IPS-20b (cell line): ENCODE measurements at regions not wholly inside any gene's neighbourhood (a gene's known extent, or its start where the extent isn't known, plus 50 kb on each side); places are given as distances from the start of the nearest gene placed in this dataset.
"Not testable (repeated sequence)": the region's sequence is repeated elsewhere in the genome, so short reads cannot be mapped to it uniquely, and the experiment has no call there.

Experiments
- H3K27ac ChIP-seq: one replicate; pipeline ENCODE4 v1.5.1; 2013; ENCODE audit warnings: low read length
- H3K27me3 ChIP-seq: 2 replicates; pipeline ENCODE4 v1.6.1; 2013; ENCODE audit warnings: mild to moderate bottlenecking, low read length, inconsistent platforms; ENCODE audit not compliant: insufficient read depth
- H3K36me3 ChIP-seq: 2 replicates; pipeline ENCODE4 v1.6.1; 2013; ENCODE audit warnings: low read depth, mild to moderate bottlenecking, inconsistent platforms, low read length, moderate library complexity; ENCODE audit not compliant: insufficient read depth
- H3K4me1 ChIP-seq: 2 replicates; pipeline ENCODE4 v1.6.1; 2013; ENCODE audit warnings: mild to moderate bottlenecking, control low read depth, inconsistent platforms, low read length, moderate library complexity; ENCODE audit not compliant: insufficient read depth
- H3K4me3 ChIP-seq: 2 replicates; pipeline ENCODE4 v1.5.1; 2013; ENCODE audit warnings: mild to moderate bottlenecking, low read length, inconsistent platforms
- H3K9ac ChIP-seq: 2 replicates; pipeline ENCODE4 v1.6.1; 2013; ENCODE audit warnings: low read depth, mild to moderate bottlenecking, inconsistent platforms, low read length, moderate library complexity
- H3K9me3 ChIP-seq: 2 replicates; pipeline ENCODE4 v1.6.1; 2013; ENCODE audit warnings: mild to moderate bottlenecking, low read depth, low read length, inconsistent platforms; ENCODE audit not compliant: insufficient read depth

GRCh38 chr4:111435986-111436744, 709.1 kb upstream of the FAM241A start:
- Histone ChIP-seq H3K27me3 (no peaks in the 10 kb centered on the region), H3K9ac (no peak overlapping the region), H3K4me1 (no peaks in the 10 kb centered on the region), H3K27ac (no peak overlapping the region), H3K9me3 (no peaks in the 10 kb centered on the region), H3K4me3 (no peak overlapping the region), H3K36me3 (no peaks in the 10 kb centered on the region)

GRCh38 chr4:111441687-111442086, 703.6 kb upstream of the FAM241A start:
- Histone ChIP-seq H3K36me3 (no peaks in the 10 kb centered on the region), H3K27ac (no peak overlapping the region), H3K4me3 (no peak overlapping the region), H3K4me1 (no peaks in the 10 kb centered on the region), H3K27me3 (no peaks in the 10 kb centered on the region), H3K9me3 (no peaks in the 10 kb centered on the region), H3K9ac (no peak overlapping the region)

- H3K9ac ChIP-seq, H3K9me3 ChIP-seq, H3K27ac ChIP-seq, H3K36me3 ChIP-seq, H3K4me1 ChIP-seq, H3K4me3 ChIP-seq, H3K27me3 ChIP-seq: not testable (repeated sequence)
These were observed 700.4 kb upstream of the FAM241A start for GRCh38 chr4:111444836-111445235.

- Histone ChIP-seq H3K27me3 (no peaks in the 10 kb centered on the region), H3K27ac (no peak overlapping the region), H3K36me3 (no peaks in the 10 kb centered on the region), H3K9me3 (no peaks in the 10 kb centered on the region), H3K4me1 (no peaks in the 10 kb centered on the region), H3K4me3 (no peak overlapping the region), H3K9ac (no peak overlapping the region)
These were observed 695.6 kb upstream of the FAM241A start for GRCh38 chr4:111449657-111450056.

GRCh38 chr4:111450867-111451266, 694.4 kb upstream of the FAM241A start:
- Histone ChIP-seq H3K9me3 (no peaks in the 10 kb centered on the region), H3K4me3 (no peak overlapping the region), H3K4me1 (no peaks in the 10 kb centered on the region), H3K27me3 (no peaks in the 10 kb centered on the region), H3K36me3 (no peaks in the 10 kb centered on the region), H3K9ac (no peak overlapping the region), H3K27ac (no peak overlapping the region)

GRCh38 chr4:111453216-111453615, 692.0 kb upstream of the FAM241A start:
- H3K27ac ChIP-seq: no peak overlapping the region
- H3K36me3 ChIP-seq: no peaks in the 10 kb centered on the region
- H3K4me3 ChIP-seq: no peak overlapping the region
- no peaks in the 10 kb centered on the region for H3K27me3 ChIP-seq
- no peaks in the 10 kb centered on the region for H3K9me3 ChIP-seq
- H3K4me1 ChIP-seq: no peaks in the 10 kb centered on the region
- H3K9ac ChIP-seq: no peak overlapping the region

- H3K4me1 ChIP-seq: no peaks in the 10 kb centered on the region
- H3K9ac ChIP-seq: no peak overlapping the region
- no peak overlapping the region for H3K27ac ChIP-seq
- no peaks in the 10 kb centered on the region for H3K27me3 ChIP-seq
- H3K36me3 ChIP-seq: no peaks in the 10 kb centered on the region
- no peaks in the 10 kb centered on the region for H3K9me3 ChIP-seq
- H3K4me3 ChIP-seq: no peak overlapping the region
These were observed 690.3 kb upstream of the FAM241A start for GRCh38 chr4:111454961-111455360.

GRCh38 chr4:111464251-111465045, 680.8 kb upstream of the FAM241A start:
- Histone ChIP-seq H3K9ac (no peak overlapping the region), H3K27ac (no peak overlapping the region), H3K27me3 (no peaks in the 10 kb centered on the region), H3K36me3 (no peaks in the 10 kb centered on the region), H3K9me3 (no peaks in the 10 kb centered on the region), H3K4me3 (no peak overlapping the region), H3K4me1 (no peaks in the 10 kb centered on the region)

GRCh38 chr4:111466811-111467604, 678.2 kb upstream of the FAM241A start:
- Histone ChIP-seq H3K36me3 (no peaks in the 10 kb centered on the region), H3K27me3 (no peaks in the 10 kb centered on the region), H3K4me3 (no peak overlapping the region), H3K9me3 (no peaks in the 10 kb centered on the region), H3K4me1 (no peaks in the 10 kb centered on the region), H3K27ac (no peak overlapping the region), H3K9ac (no peak overlapping the region)

- H3K9ac ChIP-seq: no peak overlapping the region
- H3K4me1 ChIP-seq: no peaks in the 10 kb centered on the region
- H3K4me3 ChIP-seq: no peak overlapping the region
- H3K9me3 ChIP-seq: no peaks in the 10 kb centered on the region
- H3K27ac ChIP-seq: no peak overlapping the region
- no peaks in the 10 kb centered on the region for H3K36me3 ChIP-seq
- H3K27me3 ChIP-seq: no peaks in the 10 kb centered on the region
These were observed 670.3 kb upstream of the FAM241A start for GRCh38 chr4:111475001-111475400.

GRCh38 chr4:111475666-111476065, 669.6 kb upstream of the FAM241A start:
- H3K4me1 ChIP-seq: no peaks in the 10 kb centered on the region
- no peaks in the 10 kb centered on the region for H3K36me3 ChIP-seq
- H3K9ac ChIP-seq: no peak overlapping the region
- H3K4me3 ChIP-seq: no peak overlapping the region
- no peak overlapping the region for H3K27ac ChIP-seq
- no peaks in the 10 kb centered on the region for H3K27me3 ChIP-seq
- H3K9me3 ChIP-seq: no peaks in the 10 kb centered on the region
